Breast epithelium (tissue), 3 donors: ENCODE measurements at regions not wholly inside any gene's neighbourhood (a gene's known extent, or its start where the extent isn't known, plus 50 kb on each side); places are given as distances from the start of the nearest gene placed in this dataset.

ENCODE experiments used
- CTCF ChIP-seq, 3 donors: fragments of 450-650 bp; IDR thresholded peaks; one replicate each; pipeline ENCODE4 v1.5.1; 2016 to 2017; ENCODE audit warnings: antibody characterized with exemption in 3 of 3, mild to moderate bottlenecking in 3 of 3, moderate library complexity in 3 of 3
- POLR2A ChIP-seq: fragments of 450-650 bp; IDR thresholded peaks from one replicate; pipeline ENCODE4 v1.6.1; 2016; ENCODE audit warnings: antibody characterized with exemption, mild to moderate bottlenecking, moderate library complexity
- POLR2AphosphoS5 ChIP-seq, 3 donors: sonication (generic); formaldehyde crosslinking; IDR thresholded peaks; one replicate each; pipeline ENCODE4 v1.6.1; 2017; ENCODE audit warnings: antibody characterized with exemption in 3 of 3

DNA sequence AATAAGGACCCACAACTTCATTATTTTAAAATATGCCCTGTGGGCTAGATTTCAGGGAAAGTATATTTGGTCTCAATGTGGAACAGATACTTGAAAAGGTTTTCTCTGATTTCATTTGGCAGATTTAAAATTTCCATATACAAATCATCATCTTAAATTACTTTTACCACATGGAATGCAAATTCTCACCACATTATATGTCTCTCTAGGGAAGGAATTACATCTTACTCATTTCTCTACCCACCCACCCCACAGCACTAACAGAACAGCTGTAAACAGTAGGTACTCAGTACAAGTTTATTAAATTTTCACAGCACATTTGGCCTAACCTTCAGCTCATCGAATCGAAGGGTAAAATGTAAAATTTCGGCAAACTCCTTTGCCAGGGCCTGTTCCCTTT lies 104.0 kb downstream of the CYRIA start:
- TF ChIP-seq CTCF (IDR thresholded peaks at IDR 0.05) (no peak), POLR2AphosphoS5 (IDR thresholded peaks at IDR 0.05) (no peak), POLR2A (no peak)
